22Rv1 (cell line): ENCODE measurements at regions not wholly inside any gene's neighbourhood (a gene's known extent, or its start where the extent isn't known, plus 50 kb on each side); places are given as distances from the start of the nearest gene placed in this dataset.

Experiments used
- CTCF ChIP-seq: fragments of 450-650 bp; IDR thresholded peaks from 2 replicates; pipeline ENCODE4 v1.5.1; 2017; ENCODE audit warnings: mild to moderate bottlenecking
- ZFX ChIP-seq: fragments of 450-650 bp; IDR thresholded peaks from 2 replicates; pipeline ENCODE4 v1.6.1; 2017; ENCODE audit warnings: antibody characterized with exemption, borderline replicate concordance

GRCh38 chr2:56981554-56981953, 797.8 kb downstream of the CCDC85A start:
- no peak for TF ChIP-seq CTCF
- TF ChIP-seq ZFX = no peak
